Fibroblast of villous mesenchyme (primary cell): ENCODE measurements at regions not wholly inside any gene's neighbourhood (a gene's known extent, or its start where the extent isn't known, plus 50 kb on each side); places are given as distances from the start of the nearest gene placed in this dataset.
"Not testable (repeated sequence)": the region's sequence is repeated elsewhere in the genome, so short reads cannot be mapped to it uniquely, and the experiment has no call there.

Experiments
- DNase-seq: peaks from one replicate; pipeline ENCODE4 v3.0.0-alpha.2; 2010; ENCODE audit warnings: low read depth
- H3K4me3 ChIP-seq: 2 replicates; pipeline ENCODE4 v1.5.1; 2011; ENCODE audit warnings: low read depth, mild to moderate bottlenecking, low read length
- CTCF ChIP-seq: IDR thresholded peaks from 2 replicates; pipeline ENCODE4 v1.5.1; 2012; ENCODE audit warnings: low read depth, mild to moderate bottlenecking, low read length; ENCODE audit not compliant: insufficient read depth

- H3K4me3 ChIP-seq: no peak overlapping the region
- DNase-seq: no peak
- no peak for TF ChIP-seq CTCF
Measured at GRCh38 chr3:127495821-127496655, 94.5 kb downstream of the TPRA1 start.

GRCh38 chr3:127493924-127494646, 96.4 kb downstream of the TPRA1 start:
- H3K4me3 ChIP-seq: no peak overlapping the region
- no peak for TF ChIP-seq CTCF
- no peak for DNase-seq

- H3K4me3 ChIP-seq: no peak overlapping the region
- TF ChIP-seq CTCF: no peak
- DNase-seq: no peak
Measured at GRCh38 chr3:127492426-127492825, 98.1 kb downstream of the TPRA1 start.

- DNase-seq: no peak
- TF ChIP-seq CTCF: no peak
- H3K4me3 ChIP-seq: no peak overlapping the region
Measured at GRCh38 chr3:127491909-127492308, 98.6 kb downstream of the TPRA1 start.

- H3K4me3 ChIP-seq: no peak overlapping the region
- DNase-seq: no peak
- no peak for TF ChIP-seq CTCF
Measured at GRCh38 chr3:127491323-127491722, 99.2 kb downstream of the TPRA1 start.

GRCh38 chr3:127491024-127491305, 99.6 kb downstream of the TPRA1 start:
- not testable (repeated sequence) for DNase-seq

GRCh38 chr3:127490271-127491023, 100.1 kb downstream of the TPRA1 start:
- DNase-seq: no peak
- H3K4me3 ChIP-seq: no peak overlapping the region
- no peak for TF ChIP-seq CTCF

More at GRCh38 chr3:127491024-127491305, 99.6 kb downstream of the TPRA1 start:
- not testable (repeated sequence) for H3K4me3 ChIP-seq
